GM12865 (cell line): ENCODE measurements at regions not wholly inside any gene's neighbourhood (a gene's known extent, or its start where the extent isn't known, plus 50 kb on each side); places are given as distances from the start of the nearest gene placed in this dataset.

Source experiments
- DNase-seq: peaks from one replicate; pipeline ENCODE4 v3.0.0; 2010; ENCODE audit warnings: low read depth
- H3K4me3 ChIP-seq: 2 replicates; pipeline ENCODE4 v1.5.1; 2011; ENCODE audit warnings: mild to moderate bottlenecking, low read depth, low read length, control low read depth
- CTCF ChIP-seq: IDR thresholded peaks from 2 replicates; pipeline ENCODE4 v1.5.1; 2011; ENCODE audit warnings: low read length, control low read depth, low read depth, inconsistent platforms; ENCODE audit not compliant: insufficient read depth; ENCODE audit errors: missing control alignments

- DNase-seq, result no peak
- H3K4me3 ChIP-seq, result no peak overlapping the region
- no peak for TF ChIP-seq CTCF
These were observed 193.8 kb downstream of the ZC3H11B start for GRCh38 chr1:219419065-219419464.

- DNase-seq, result no peak
- no peak for TF ChIP-seq CTCF
- H3K4me3 ChIP-seq, result no peak overlapping the region
These were observed 195.3 kb downstream of the ZC3H11B start for GRCh38 chr1:219417610-219418009.

GRCh38 chr1:219416598-219417238 lies 196.2 kb downstream of the ZC3H11B start:
- TF ChIP-seq CTCF, result peak; percentile 55
- no peak overlapping the region for H3K4me3 ChIP-seq
- peak; percentile 60 for DNase-seq

GRCh38 chr1:219415915-219416314 lies 197.0 kb downstream of the ZC3H11B start:
- no peak for TF ChIP-seq CTCF
- DNase-seq, result no peak
- no peak overlapping the region for H3K4me3 ChIP-seq

- no peak for DNase-seq
- TF ChIP-seq CTCF, result no peak
- H3K4me3 ChIP-seq, result no peak overlapping the region
These were observed 197.5 kb downstream of the ZC3H11B start for GRCh38 chr1:219415433-219415832.

- DNase-seq, result no peak
- H3K4me3 ChIP-seq, result no peak overlapping the region
- TF ChIP-seq CTCF, result no peak
These were observed 198.7 kb downstream of the ZC3H11B start for GRCh38 chr1:219414250-219414649.

GRCh38 chr1:219413536-219413935 lies 199.4 kb downstream of the ZC3H11B start:
- no peak overlapping the region for H3K4me3 ChIP-seq
- no peak for DNase-seq
- TF ChIP-seq CTCF, result no peak
